ENCODE measurements at regions not wholly inside any gene's neighbourhood (a gene's known extent, or its start where the extent isn't known, plus 50 kb on each side); places are given as distances from the start of the nearest gene placed in this dataset.
"Not testable (repeated sequence)": the region's sequence is repeated elsewhere in the genome, so short reads cannot be mapped to it uniquely, and the experiment has no call there.

GRCh38 chr6:20334962-20335361 is 66.7 kb upstream of the E2F3 start:
- intact Hi-C loops (cut with DNase I) = no loop called here
- DNase-seq (ENCODE audit: low spot score) = no peak

- intact Hi-C loops (cut with DNase I) = no loop called here
- no peak for DNase-seq (ENCODE audit: low spot score)
These were observed 65.8 kb upstream of the E2F3 start for GRCh38 chr6:20335872-20336271.

DNA sequence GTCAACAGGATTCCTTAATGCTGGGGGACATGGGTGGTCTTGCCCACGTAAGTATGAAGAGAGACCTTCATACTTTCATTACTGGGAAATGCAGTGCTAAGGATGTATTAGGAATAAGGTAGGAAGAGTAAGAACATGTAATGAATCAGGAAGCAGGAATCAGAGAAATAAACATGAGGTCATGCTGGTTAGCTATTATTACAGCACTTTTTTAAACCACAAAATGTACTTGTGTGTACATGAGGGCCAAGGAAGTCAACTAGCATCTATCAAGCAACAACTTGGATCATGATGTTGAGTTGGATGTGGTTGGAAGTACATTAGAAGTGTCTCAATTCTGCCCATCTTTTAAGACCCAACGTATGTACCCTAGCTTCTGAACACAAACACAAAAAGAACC is 63.5 kb upstream of the E2F3 start:
- no peak for DNase-seq (ENCODE audit: low spot score)
- intact Hi-C loops (cut with DNase I) = no loop called here

DNA sequence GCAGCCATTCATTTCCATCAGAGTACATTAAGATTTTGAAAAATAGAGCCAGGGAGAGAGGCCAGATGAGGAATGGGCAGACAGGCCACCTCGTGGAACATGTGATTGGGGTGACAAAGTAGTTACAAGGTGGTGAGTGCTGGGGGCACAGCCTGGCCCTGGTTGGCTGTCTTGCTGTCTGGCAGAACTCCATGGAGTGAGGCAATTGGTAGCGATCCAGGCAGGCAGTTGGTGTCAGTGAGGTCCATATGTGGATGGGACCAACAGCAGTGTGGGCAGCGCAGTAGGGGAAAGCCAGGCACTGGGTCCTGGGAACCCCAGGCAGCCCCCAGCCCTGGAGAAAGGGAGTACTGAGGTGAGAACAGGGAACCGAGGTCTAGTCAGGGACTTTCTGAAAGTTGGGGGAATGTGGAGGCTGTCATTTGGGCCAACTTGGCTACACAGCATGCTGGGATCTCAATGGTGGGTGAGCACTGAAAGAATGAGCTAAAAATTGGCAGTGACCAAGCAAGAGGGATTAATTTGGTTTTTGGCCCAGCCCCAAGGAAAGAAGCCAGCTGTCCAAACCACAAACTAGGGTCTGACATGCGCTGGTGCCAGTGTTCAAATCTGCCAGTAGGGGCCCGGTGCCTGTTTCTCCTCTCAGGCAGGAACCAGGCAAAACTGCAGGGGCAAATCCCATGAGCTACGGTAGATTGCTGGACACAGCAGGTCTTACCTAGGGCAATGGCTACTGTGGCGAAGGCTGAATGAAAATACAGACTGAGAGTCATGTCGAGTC is 61.4 kb upstream of the E2F3 start:
- intact Hi-C loops (cut with DNase I) = no loop called here
- no peak for DNase-seq (ENCODE audit: low spot score)

- no peak for DNase-seq (ENCODE audit: low spot score)
- intact Hi-C loops (cut with DNase I) = no loop called here
These were observed 60.6 kb upstream of the E2F3 start for GRCh38 chr6:20341096-20341495.

DNA sequence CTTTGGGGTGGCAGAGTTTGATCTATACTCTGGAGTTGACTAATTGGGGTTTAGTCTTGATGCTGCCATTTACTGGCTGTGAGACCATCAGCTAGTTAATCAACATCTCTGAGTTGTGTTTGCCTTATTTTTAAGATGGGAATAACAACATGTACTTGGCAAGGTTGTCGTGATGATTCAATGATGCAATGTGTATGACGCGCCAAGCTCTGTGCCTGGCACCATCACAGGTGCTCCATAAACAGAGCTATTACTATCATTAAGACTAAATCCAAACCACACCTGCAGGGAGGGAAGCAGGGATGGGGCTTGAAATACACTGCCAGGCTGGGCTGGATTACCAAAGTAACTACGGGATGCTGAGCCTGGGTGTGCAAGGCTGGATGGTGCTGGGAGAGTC is 60.1 kb upstream of the E2F3 start:
- intact Hi-C loops (cut with DNase I) = no loop called here
- no peak for DNase-seq (ENCODE audit: low spot score)

DNA sequence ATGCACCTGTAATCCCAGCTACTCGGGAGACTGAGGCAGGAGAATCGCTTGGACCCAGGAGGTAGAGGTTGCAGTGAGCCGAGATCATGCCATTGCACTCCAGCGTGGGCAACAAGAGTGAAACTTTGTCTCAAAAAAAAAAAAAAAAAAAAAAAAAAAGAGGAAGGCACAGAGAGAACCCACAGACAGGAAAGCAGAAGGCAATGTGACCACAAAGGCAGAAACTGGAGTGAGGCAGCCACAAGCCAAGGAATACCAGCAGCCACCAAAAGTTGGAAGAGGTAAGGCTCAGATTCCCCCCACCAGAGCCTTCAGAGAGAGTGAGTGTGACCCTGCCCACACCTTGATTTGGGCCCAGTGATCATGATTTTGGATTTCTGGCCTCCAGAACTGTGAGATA is 54.7 kb upstream of the E2F3 start:
- DNase-seq (ENCODE audit: low spot score); intact Hi-C loops (cut with DNase I): not testable (repeated sequence)

DNA sequence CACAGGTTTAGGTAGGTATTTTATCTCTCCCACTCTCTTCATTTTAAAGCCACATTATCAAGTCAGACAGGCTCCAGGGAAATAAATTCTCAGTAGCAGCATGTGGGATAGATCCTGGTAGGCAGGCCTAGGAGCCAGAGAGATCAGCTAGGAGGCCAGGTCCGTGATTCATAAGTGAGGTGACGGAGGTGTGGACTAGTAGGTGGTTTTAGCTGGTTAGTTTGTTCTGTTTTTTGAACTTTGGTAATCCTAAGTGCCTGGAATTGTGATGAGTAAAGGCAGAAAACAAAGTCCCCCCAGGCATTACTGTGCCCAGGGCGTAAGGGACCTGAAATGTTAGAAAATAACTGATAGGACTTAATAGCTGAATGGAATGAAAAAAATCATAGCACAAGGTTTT is 53.6 kb upstream of the E2F3 start:
- intact Hi-C loops (cut with DNase I) = no loop called here
- no peak for DNase-seq (ENCODE audit: low spot score)

DNA sequence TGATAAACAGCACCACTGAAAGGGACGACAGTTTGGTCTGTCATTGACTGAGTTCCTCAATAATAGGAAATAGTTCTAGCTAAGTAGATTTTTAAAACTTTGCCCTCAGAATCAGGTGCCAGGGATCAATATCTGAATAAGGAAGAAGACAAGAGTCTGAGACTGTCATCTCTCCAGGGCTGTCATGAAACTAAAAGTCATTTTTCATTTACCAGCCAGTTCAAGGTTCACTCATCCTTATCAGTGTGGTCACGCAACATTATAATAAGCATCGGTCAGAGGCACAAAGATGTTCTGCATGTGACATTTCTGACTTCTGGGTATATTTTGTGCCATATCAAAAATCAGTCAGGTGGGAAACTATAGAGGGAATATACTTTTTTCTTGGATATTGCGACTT is 52.5 kb upstream of the E2F3 start:
- intact Hi-C loops (cut with DNase I) = no loop called here

DNA sequence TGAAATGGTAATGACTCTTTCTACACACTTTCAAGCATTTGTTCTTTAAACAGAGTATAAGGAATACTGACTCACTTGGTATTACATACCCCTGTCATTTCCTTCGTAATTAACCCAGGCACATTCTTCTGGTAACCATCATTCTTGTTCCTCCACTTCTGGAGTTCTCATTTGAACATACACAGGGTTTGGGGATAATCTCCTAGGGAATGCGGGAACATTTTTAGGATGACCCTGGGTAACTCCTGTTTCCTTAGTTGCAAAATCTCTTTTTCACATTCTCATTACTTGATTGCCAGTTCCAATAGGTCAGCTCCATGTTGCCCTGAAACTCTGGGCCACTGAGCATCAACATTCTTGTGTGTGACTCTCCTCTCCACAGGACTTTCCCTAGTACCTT is 51.5 kb upstream of the E2F3 start:
- DNase-seq (ENCODE audit: low spot score) = no peak
- intact Hi-C loops (cut with DNase I) = no loop called here

More for the DNA sequence above, 52.5 kb upstream of the E2F3 start:
- no peak for DNase-seq (ENCODE audit: low spot score)

DNA sequence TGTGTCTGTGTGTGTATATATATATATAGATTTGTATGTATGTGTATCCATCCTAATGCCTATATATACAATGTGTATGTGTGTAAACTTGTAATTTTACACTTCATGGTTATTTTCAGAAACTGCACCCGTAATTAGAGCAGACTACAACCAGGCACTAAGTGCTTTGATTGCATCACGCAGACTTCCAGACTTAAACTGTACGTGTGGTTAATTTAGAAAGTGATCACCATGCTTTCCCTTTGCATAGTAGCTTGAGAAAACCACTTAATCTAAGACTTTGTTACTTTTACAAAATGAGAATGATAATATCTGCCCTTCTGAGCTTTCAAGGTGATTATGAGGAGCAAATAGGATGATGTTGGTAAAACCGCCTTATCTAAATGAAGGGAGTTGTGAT is 50.1 kb upstream of the E2F3 start:
- intact Hi-C loops (cut with DNase I) = no loop called here
- DNase-seq (ENCODE audit: low spot score) = no peak
